Stomach (tissue), 4 donors: ENCODE measurements at regions not wholly inside any gene's neighbourhood (a gene's known extent, or its start where the extent isn't known, plus 50 kb on each side); places are given as distances from the start of the nearest gene placed in this dataset.

ENCODE experiments used
- CTCF ChIP-seq, 7 experiments: fragments of 450-650 bp in 4 of 7; fragments of 200-600 bp in 3 of 7; sonication (generic) in 3 of 7; IDR thresholded peaks; one replicate each; pipeline ENCODE4 v1.5.1; 2016 to 2019; ENCODE audit warnings: antibody characterized with exemption in 7 of 7, control low read depth in 2 of 7, mild to moderate bottlenecking in 1 of 7
- EP300 ChIP-seq: sonication (generic); formaldehyde crosslinking; IDR thresholded peaks from one replicate; pipeline ENCODE4 v1.6.1; 2017; ENCODE audit warnings: antibody characterized with exemption
- POLR2A ChIP-seq, 4 donors: fragments of 450-650 bp; IDR thresholded peaks; one replicate each; pipeline ENCODE4 v1.6.1; 2016; ENCODE audit warnings: antibody characterized with exemption in 4 of 4, control low read depth in 2 of 4, mild to moderate bottlenecking in 1 of 4, moderate library complexity in 1 of 4

- TF ChIP-seq CTCF (IDR thresholded peaks at IDR 0.05) = no peak
- no peak for TF ChIP-seq POLR2A (IDR thresholded peaks at IDR 0.05)
- no peak for TF ChIP-seq EP300
These were observed 237.1 kb downstream of the GPD2 start for GRCh38 chr2:156673333-156673615.
